Uterus (tissue), 2 donors: ENCODE measurements at regions not wholly inside any gene's neighbourhood (a gene's known extent, or its start where the extent isn't known, plus 50 kb on each side); places are given as distances from the start of the nearest gene placed in this dataset.

Experiments
- POLR2A ChIP-seq, 2 donors: fragments of 450-650 bp; IDR thresholded peaks; one replicate each; pipeline ENCODE4 v1.6.1; 2016; ENCODE audit warnings: antibody characterized with exemption in 2 of 2, mild to moderate bottlenecking in 1 of 2, moderate library complexity in 1 of 2
- TF ChIP-seq, protein P1 (sequence below), 4 experiments: fragments of 200-600 bp in 2 of 4; fragments of 450-650 bp in 2 of 4; sonication (generic) in 2 of 4; IDR thresholded peaks; one replicate each; pipeline ENCODE4 v1.5.1; 2016 to 2019; ENCODE audit warnings: antibody characterized with exemption in 4 of 4, mild to moderate bottlenecking in 2 of 4, moderate library complexity in 1 of 4

DNA sequence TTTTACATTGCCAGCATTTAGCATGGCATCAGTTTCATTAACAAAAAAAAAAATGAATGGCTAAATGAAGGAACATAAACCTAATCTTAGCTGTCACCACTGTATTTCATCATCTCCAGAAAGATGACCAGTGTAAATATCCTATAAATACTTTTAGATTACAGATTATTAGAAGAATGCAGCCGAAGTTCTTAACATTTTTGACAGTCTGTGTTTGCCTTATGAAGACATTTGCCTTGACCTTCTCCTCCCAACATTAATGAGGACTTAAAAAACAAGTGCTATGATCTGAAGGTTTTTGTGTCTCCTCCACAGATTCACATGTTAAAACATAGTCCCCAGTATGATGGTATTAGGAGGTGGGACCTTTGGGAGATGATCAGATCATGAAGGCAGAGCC is 253.0 kb downstream of the SNAPC1 start:
- TF ChIP-seq, protein P1, sequence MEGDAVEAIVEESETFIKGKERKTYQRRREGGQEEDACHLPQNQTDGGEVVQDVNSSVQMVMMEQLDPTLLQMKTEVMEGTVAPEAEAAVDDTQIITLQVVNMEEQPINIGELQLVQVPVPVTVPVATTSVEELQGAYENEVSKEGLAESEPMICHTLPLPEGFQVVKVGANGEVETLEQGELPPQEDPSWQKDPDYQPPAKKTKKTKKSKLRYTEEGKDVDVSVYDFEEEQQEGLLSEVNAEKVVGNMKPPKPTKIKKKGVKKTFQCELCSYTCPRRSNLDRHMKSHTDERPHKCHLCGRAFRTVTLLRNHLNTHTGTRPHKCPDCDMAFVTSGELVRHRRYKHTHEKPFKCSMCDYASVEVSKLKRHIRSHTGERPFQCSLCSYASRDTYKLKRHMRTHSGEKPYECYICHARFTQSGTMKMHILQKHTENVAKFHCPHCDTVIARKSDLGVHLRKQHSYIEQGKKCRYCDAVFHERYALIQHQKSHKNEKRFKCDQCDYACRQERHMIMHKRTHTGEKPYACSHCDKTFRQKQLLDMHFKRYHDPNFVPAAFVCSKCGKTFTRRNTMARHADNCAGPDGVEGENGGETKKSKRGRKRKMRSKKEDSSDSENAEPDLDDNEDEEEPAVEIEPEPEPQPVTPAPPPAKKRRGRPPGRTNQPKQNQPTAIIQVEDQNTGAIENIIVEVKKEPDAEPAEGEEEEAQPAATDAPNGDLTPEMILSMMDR (IDR thresholded peaks at IDR 0.05): no peak
- TF ChIP-seq POLR2A (IDR thresholded peaks at IDR 0.05): no peak
